Gastroesophageal sphincter (tissue), 3 donors: ENCODE measurements at regions not wholly inside any gene's neighbourhood (a gene's known extent, or its start where the extent isn't known, plus 50 kb on each side); places are given as distances from the start of the nearest gene placed in this dataset.

Source experiments
- POLR2AphosphoS5 ChIP-seq: sonication (generic); formaldehyde crosslinking; IDR thresholded peaks from one replicate; pipeline ENCODE4 v1.6.1; 2017; ENCODE audit warnings: antibody characterized with exemption
- TF ChIP-seq, protein P1 (sequence below), 4 experiments: fragments of 200-600 bp in 2 of 4; fragments of 450-650 bp in 2 of 4; sonication (generic) in 1 of 4; IDR thresholded peaks; one replicate each; pipeline ENCODE4 v1.5.1; 2017 to 2019; ENCODE audit warnings: antibody characterized with exemption in 4 of 4, mild to moderate bottlenecking in 2 of 4, moderate library complexity in 2 of 4

DNA sequence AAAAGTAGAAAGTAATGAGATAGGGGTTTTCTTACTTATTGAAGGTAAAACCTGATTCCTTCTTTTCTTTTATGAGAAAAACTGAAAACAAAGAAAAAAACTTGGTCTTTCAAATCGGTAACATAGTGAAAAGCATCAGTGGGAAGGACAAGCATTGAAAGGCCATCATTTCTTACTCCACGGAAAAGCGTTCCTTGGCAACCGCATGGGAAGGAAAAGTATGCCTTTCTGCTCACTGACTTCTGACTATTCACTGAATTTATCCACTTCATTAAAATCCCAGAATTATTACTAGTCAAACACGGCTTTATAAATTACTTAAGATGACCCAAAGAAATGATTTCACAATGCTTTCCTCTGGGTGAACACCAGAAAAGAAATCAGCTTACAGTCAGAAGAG, 646.7 kb downstream of the TLL1 start:
- TF ChIP-seq POLR2AphosphoS5, result no peak
- TF ChIP-seq, protein P1, sequence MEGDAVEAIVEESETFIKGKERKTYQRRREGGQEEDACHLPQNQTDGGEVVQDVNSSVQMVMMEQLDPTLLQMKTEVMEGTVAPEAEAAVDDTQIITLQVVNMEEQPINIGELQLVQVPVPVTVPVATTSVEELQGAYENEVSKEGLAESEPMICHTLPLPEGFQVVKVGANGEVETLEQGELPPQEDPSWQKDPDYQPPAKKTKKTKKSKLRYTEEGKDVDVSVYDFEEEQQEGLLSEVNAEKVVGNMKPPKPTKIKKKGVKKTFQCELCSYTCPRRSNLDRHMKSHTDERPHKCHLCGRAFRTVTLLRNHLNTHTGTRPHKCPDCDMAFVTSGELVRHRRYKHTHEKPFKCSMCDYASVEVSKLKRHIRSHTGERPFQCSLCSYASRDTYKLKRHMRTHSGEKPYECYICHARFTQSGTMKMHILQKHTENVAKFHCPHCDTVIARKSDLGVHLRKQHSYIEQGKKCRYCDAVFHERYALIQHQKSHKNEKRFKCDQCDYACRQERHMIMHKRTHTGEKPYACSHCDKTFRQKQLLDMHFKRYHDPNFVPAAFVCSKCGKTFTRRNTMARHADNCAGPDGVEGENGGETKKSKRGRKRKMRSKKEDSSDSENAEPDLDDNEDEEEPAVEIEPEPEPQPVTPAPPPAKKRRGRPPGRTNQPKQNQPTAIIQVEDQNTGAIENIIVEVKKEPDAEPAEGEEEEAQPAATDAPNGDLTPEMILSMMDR (IDR thresholded peaks at IDR 0.05), result no peak
